ENCODE measurements at regions not wholly inside any gene's neighbourhood (a gene's known extent, or its start where the extent isn't known, plus 50 kb on each side); places are given as distances from the start of the nearest gene placed in this dataset.

DNA sequence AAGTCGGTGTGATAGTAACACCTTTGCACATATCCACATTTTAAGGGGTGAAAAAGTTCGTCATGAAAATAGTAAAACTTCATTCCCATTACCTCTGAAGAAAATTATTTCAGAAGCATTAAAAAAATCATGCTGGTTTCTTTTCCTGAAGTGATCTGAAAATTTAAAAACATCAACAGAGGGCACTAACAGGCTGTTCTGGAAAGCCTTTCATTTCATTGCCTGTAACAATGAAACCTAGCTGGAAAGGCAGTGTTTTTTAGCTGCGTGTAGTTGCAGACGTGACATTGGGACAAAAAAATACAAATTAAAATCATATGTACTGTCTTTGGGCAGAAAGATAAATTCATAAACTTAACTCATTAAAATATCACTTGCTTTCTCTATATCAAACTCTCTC, 993.8 kb downstream of the GBE1 start:
- Histone ChIP-seq H3K27me3 (replicated peaks; ENCODE audit: insufficient read depth) (no peaks in the 10 kb centered on the region), H3K27ac (no peak overlapping the region), H3K9me3 (no peaks in the 10 kb centered on the region), H3K36me3 (no peaks in the 10 kb centered on the region), H3K4me3 (no peak overlapping the region), H3K4me1 (replicated peaks) (no peaks in the 10 kb centered on the region)
- intact Hi-C loops (cut with DNase I), result no loop called here
- TF ChIP-seq, protein P1, sequence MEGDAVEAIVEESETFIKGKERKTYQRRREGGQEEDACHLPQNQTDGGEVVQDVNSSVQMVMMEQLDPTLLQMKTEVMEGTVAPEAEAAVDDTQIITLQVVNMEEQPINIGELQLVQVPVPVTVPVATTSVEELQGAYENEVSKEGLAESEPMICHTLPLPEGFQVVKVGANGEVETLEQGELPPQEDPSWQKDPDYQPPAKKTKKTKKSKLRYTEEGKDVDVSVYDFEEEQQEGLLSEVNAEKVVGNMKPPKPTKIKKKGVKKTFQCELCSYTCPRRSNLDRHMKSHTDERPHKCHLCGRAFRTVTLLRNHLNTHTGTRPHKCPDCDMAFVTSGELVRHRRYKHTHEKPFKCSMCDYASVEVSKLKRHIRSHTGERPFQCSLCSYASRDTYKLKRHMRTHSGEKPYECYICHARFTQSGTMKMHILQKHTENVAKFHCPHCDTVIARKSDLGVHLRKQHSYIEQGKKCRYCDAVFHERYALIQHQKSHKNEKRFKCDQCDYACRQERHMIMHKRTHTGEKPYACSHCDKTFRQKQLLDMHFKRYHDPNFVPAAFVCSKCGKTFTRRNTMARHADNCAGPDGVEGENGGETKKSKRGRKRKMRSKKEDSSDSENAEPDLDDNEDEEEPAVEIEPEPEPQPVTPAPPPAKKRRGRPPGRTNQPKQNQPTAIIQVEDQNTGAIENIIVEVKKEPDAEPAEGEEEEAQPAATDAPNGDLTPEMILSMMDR (IDR thresholded peaks at IDR 0.05), result no peak
- TF ChIP-seq POLR2AphosphoS5 (IDR thresholded peaks at IDR 0.05) (no peak), POLR2A (IDR thresholded peaks at IDR 0.05) (no peak)
- DNase-seq (ENCODE audit: low spot score), result no peak
- WGBS, result 42% methylated on average over 4 of the region's 4 CpGs

DNA sequence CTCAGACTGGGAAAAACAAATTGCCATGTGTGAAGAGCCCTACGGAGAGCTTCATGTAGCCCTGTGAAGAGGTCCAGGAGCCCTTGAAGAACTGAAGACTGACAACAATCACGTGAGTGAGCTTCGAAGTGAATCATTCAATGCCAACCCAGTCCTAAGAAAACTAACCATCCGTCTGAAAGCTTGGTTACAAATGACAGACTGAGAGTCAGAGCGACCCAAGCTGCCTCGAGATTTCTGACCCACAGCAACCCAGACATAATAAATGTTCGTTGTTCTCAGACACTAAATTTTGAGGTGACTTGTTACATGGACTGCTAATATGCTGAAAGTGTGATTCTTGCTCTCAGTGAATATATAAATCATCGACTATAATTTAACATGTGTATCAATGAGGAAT, 987.2 kb upstream of the ROBO1 start:
- no peak for TF ChIP-seq POLR2AphosphoS5 (IDR thresholded peaks at IDR 0.05)
- TF ChIP-seq, protein P1 (IDR thresholded peaks at IDR 0.05), result no peak
- Histone ChIP-seq H3K4me3 (no peak overlapping the region), H3K4me1 (replicated peaks) (no peaks in the 10 kb centered on the region), H3K27ac (no peak overlapping the region), H3K9me3 (no peaks in the 10 kb centered on the region), H3K36me3 (no peaks in the 10 kb centered on the region), H3K27me3 (replicated peaks; ENCODE audit: insufficient read depth) (no peaks in the 10 kb centered on the region)
- intact Hi-C loops (cut with DNase I), result no loop called here
- DNase-seq (ENCODE audit: low spot score), result no peak
- WGBS, result 91% methylated on average over 8 of the region's 8 CpGs

DNA sequence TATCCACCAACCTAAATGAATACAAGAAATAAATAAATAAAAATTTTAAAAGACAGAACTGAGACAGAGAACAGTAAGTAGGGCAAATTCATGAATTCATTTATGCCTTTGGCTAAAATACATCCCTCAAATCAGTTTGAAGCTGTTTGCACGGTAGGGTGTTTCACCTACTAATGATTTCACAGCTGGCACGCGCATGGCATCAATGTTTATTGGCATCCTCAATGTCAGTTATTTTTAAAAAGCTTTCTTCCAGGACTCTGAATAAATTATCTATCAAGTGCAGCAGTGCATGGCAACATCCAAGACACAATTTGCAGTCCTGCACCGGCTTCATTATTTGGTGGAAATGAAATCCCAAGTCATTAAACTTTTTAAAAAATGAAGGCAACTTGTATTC, 985.2 kb upstream of the ROBO1 start:
- H3K9me3 ChIP-seq, result no peaks in the 10 kb centered on the region
- no peaks in the 10 kb centered on the region for H3K27me3 ChIP-seq (replicated peaks; ENCODE audit: insufficient read depth)
- TF ChIP-seq, protein P1 (IDR thresholded peaks at IDR 0.05), result no peak
- no peak for TF ChIP-seq POLR2A (IDR thresholded peaks at IDR 0.05)
- no peak for TF ChIP-seq POLR2AphosphoS5 (IDR thresholded peaks at IDR 0.05)
- H3K4me1 ChIP-seq (replicated peaks), result no peaks in the 10 kb centered on the region
- no peak for DNase-seq (ENCODE audit: low spot score)
- H3K36me3 ChIP-seq, result no peaks in the 10 kb centered on the region
- intact Hi-C loops (cut with DNase I), result no loop called here
- H3K4me3 ChIP-seq, result no peak overlapping the region
- 67% methylated on average over 4 of the region's 4 CpGs for WGBS
- H3K27ac ChIP-seq, result no peak overlapping the region

DNA sequence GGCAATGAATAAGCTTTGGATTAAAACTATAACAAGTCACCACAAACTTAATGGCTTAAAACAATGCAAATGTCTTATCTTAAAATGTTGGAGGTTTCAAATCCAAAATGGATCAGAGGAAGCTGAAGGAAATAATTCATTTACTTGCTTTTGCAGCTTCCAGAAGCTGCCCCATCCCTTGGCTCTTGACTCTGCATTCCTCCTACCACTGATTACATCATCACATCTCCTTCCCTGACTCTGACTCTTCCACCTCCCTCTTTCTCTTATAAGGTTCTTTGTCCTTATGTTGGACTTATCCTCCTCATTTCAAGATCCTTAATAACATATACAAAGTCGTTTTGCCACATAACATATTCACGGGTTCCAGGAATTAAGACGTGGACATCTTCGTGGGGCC, 982.8 kb upstream of the ROBO1 start:
- intact Hi-C loops (cut with DNase I), result no loop called here
- Histone ChIP-seq H3K36me3 (no peaks in the 10 kb centered on the region), H3K27me3 (replicated peaks; ENCODE audit: insufficient read depth) (no peaks in the 10 kb centered on the region), H3K27ac (no peak overlapping the region), H3K4me1 (replicated peaks) (no peaks in the 10 kb centered on the region), H3K4me3 (no peak overlapping the region), H3K9me3 (no peaks in the 10 kb centered on the region)
- WGBS, result 85% methylated on average over 4 of the region's 4 CpGs
- TF ChIP-seq, protein P1 (IDR thresholded peaks at IDR 0.05), result no peak
- TF ChIP-seq POLR2A (IDR thresholded peaks at IDR 0.05) (no peak), POLR2AphosphoS5 (IDR thresholded peaks at IDR 0.05) (no peak)
- DNase-seq (ENCODE audit: low spot score), result no peak

DNA sequence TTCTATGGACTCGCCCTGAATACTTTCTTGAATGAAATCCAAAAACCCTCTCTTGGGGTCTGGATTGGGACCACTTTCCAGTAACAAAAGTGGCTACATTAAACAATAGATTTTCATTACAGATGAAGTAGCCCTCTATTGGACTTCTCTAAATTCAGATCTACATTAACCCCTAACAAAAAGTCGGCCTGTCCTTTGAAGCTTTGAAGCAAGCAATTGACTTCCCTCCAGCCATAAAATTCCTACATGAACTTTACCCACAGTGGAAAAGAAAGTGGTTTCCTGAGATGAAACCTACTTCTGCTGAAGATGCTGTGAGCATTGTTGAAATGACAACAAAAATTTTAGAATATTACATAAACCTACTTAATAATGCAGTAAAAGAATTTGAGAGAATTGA, 967.1 kb upstream of the ROBO1 start:
- Histone ChIP-seq H3K9me3 (no peaks in the 10 kb centered on the region), H3K4me3 (no peak overlapping the region), H3K36me3 (no peaks in the 10 kb centered on the region), H3K27me3 (replicated peaks; ENCODE audit: insufficient read depth) (no peaks in the 10 kb centered on the region), H3K4me1 (replicated peaks) (no peaks in the 10 kb centered on the region), H3K27ac (no peak overlapping the region)
- 74% methylated on average over 2 of the region's 2 CpGs for WGBS
- DNase-seq (ENCODE audit: low spot score), result no peak
- TF ChIP-seq POLR2AphosphoS5 (IDR thresholded peaks at IDR 0.05) (no peak), POLR2A (IDR thresholded peaks at IDR 0.05) (no peak)
- TF ChIP-seq, protein P1 (IDR thresholded peaks at IDR 0.05), result no peak
- intact Hi-C loops (cut with DNase I), result no loop called here

All from prostate gland (tissue), 2 donors.